ENCODE measurements at regions not wholly inside any gene's neighbourhood (a gene's known extent, or its start where the extent isn't known, plus 50 kb on each side); places are given as distances from the start of the nearest gene placed in this dataset.

- DNase-seq: no peak
Measured at GRCh38 chr10:112000466-112000865, 183.1 kb downstream of the GPAM start.

GRCh38 chr10:112002206-112002605 lies 181.4 kb downstream of the GPAM start:
- no peak for DNase-seq

- DNase-seq: no peak
Measured at GRCh38 chr10:112004075-112004474, 179.5 kb downstream of the GPAM start.

- DNase-seq: no peak
Measured at GRCh38 chr10:112005044-112005443, 178.5 kb downstream of the GPAM start.

- DNase-seq: no peak
Measured at GRCh38 chr10:112006407-112006806, 177.2 kb downstream of the GPAM start.

- no peak for DNase-seq
Measured at GRCh38 chr10:112006831-112007230, 176.7 kb downstream of the GPAM start.

GRCh38 chr10:112022196-112022595 lies 161.4 kb downstream of the GPAM start:
- no peak for DNase-seq

GRCh38 chr10:112024079-112024478 lies 159.5 kb downstream of the GPAM start:
- no peak for DNase-seq

- no peak for DNase-seq
Measured at GRCh38 chr10:112025228-112025627, 158.3 kb downstream of the GPAM start.

- no peak for DNase-seq
Measured at GRCh38 chr10:112026438-112026837, 157.1 kb downstream of the GPAM start.

- no peak for DNase-seq
Measured at GRCh38 chr10:112027731-112028280, 155.8 kb downstream of the GPAM start.

- DNase-seq: no peak
Measured at GRCh38 chr10:112030431-112030830, 153.1 kb downstream of the GPAM start.

- DNase-seq: no peak
Measured at GRCh38 chr10:112039823-112040222, 143.7 kb downstream of the GPAM start.

GRCh38 chr10:112040696-112041095 lies 142.9 kb downstream of the GPAM start:
- DNase-seq: no peak

- DNase-seq: no peak
Measured at GRCh38 chr10:112045938-112046337, 137.6 kb downstream of the GPAM start.

- no peak for DNase-seq
Measured at GRCh38 chr10:112047674-112048073, 135.9 kb downstream of the GPAM start.

- no peak for DNase-seq
Measured at GRCh38 chr10:112052166-112052565, 131.4 kb downstream of the GPAM start.

GRCh38 chr10:112053895-112054294 lies 129.7 kb downstream of the GPAM start:
- no peak for DNase-seq

GRCh38 chr10:112054516-112054915 lies 129.0 kb downstream of the GPAM start:
- no peak for DNase-seq

- no peak for DNase-seq
Measured at GRCh38 chr10:112057072-112057471, 126.5 kb downstream of the GPAM start.

GRCh38 chr10:112059220-112059619 lies 124.3 kb downstream of the GPAM start:
- DNase-seq: no peak

- no peak for DNase-seq
Measured at GRCh38 chr10:112071596-112072133, 111.9 kb downstream of the GPAM start.

- no peak for DNase-seq
Measured at GRCh38 chr10:112078003-112078402, 105.6 kb downstream of the GPAM start.

- DNase-seq: no peak
Measured at GRCh38 chr10:112080231-112080630, 103.3 kb downstream of the GPAM start.

GRCh38 chr10:112082120-112082519 lies 101.4 kb downstream of the GPAM start:
- DNase-seq: no peak

All from NCI-H510A treated with DMSO at 0.1 percent for 48 hours (cell line).